GM10248 (cell line): ENCODE measurements at regions not wholly inside any gene's neighbourhood (a gene's known extent, or its start where the extent isn't known, plus 50 kb on each side); places are given as distances from the start of the nearest gene placed in this dataset.

Source experiments
- CTCF ChIA-PET: fragments of 300-600 bp; sonication (Branson Sonifier 250); formaldehyde crosslinking; extraction: SDS; loops from one replicate; lab custom pipeline; 2021; ENCODE audit warnings: antibody characterized with exemption; lab: Yijun Ruan, JAX
- POLR2A ChIA-PET: fragments of 350-650 bp; sonication (Branson Sonifier 250); formaldehyde crosslinking; extraction: SDS; loops from one replicate; lab custom pipeline; 2020; ENCODE audit warnings: antibody characterized with exemption; lab: Yijun Ruan, JAX
- DNase-seq: peaks from one replicate; pipeline ENCODE4 v3.0.0; 2012; ENCODE audit errors: extremely low spot score
- TF ChIP-seq, protein P1 (sequence below): IDR thresholded peaks from 2 replicates; pipeline ENCODE4 v1.5.1; 2012; ENCODE audit warnings: mild to moderate bottlenecking, low read depth; ENCODE audit errors: extremely low read depth, missing control alignments, control extremely low read depth

DNA sequence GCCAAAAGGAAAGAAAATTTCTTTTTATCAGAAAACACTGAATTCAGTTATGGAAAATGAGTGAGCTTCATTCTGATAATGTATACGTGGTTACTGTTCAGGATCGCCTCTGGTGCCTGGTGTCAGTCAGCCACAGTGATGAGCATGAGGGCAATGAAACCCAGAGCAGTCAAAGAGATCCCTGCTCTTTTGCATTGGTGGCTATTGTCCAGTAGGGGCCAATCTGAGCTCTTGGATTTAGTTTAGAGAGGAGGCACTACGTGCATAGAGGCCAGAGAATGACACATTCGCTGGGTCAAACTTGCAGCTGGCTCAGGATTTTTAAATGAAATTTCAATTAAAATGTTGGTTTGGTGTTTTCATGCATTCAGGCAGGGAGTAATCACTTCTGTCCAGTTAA, 522.9 kb downstream of the TMEM182 start:
- ChIA-PET POLR2A (no interaction called here), CTCF (interaction anchor here (1.7 to 2.1 kb wide), 3 partner anchors 11 to 40 kb away, joined by 4 to 5 read pairs (median 4); no protein-coding TSS in a partner anchor)
- TF ChIP-seq, protein P1, sequence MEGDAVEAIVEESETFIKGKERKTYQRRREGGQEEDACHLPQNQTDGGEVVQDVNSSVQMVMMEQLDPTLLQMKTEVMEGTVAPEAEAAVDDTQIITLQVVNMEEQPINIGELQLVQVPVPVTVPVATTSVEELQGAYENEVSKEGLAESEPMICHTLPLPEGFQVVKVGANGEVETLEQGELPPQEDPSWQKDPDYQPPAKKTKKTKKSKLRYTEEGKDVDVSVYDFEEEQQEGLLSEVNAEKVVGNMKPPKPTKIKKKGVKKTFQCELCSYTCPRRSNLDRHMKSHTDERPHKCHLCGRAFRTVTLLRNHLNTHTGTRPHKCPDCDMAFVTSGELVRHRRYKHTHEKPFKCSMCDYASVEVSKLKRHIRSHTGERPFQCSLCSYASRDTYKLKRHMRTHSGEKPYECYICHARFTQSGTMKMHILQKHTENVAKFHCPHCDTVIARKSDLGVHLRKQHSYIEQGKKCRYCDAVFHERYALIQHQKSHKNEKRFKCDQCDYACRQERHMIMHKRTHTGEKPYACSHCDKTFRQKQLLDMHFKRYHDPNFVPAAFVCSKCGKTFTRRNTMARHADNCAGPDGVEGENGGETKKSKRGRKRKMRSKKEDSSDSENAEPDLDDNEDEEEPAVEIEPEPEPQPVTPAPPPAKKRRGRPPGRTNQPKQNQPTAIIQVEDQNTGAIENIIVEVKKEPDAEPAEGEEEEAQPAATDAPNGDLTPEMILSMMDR, result no peak
- no peak for DNase-seq

DNA sequence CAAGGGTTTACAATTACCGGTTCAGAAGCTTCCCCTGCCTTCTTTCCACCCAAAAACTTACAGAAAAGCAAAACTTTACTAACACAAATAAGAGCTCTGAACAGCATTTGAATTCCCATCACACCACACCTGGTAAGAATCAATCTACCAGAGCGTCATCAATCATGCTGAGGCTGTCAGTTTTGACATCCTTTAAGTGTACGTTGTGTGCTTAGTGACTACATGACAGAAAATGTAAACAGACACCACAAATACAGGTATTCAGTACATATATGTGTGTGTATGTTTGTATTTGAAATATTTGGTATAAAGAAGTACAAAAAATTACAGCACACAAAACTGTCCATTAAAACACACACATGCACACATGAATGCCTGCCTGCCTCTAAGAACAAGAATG, 523.5 kb downstream of the TMEM182 start:
- ChIA-PET CTCF (interaction anchor here (1.7 to 2.1 kb wide), 3 partner anchors 12 to 39 kb away, joined by 4 to 5 read pairs (median 4); no protein-coding TSS in a partner anchor), POLR2A (no interaction called here)
- no peak for DNase-seq
- TF ChIP-seq, protein P1, result no peak

DNA sequence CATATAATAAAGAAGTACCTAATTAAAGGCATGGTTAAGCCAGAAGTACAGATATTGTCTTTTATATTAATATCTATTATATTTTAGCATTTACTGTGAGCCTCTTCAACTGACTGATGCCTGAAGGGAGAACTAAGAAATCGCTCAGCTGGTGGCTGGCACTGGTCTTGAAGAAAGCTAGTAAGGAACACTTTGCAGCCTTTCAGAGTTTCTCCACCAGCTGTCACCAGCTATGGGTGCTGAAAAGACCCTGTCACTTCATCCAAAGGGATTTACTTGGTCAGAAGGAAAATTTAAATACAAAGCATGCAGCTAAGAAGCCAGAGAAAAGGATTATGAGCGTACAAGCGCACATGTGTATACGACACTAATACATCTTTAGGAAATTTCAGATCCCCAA, 525.9 kb downstream of the TMEM182 start:
- TF ChIP-seq, protein P1, result no peak
- DNase-seq, result no peak
- ChIA-PET POLR2A (no interaction called here), CTCF (no interaction called here)

DNA sequence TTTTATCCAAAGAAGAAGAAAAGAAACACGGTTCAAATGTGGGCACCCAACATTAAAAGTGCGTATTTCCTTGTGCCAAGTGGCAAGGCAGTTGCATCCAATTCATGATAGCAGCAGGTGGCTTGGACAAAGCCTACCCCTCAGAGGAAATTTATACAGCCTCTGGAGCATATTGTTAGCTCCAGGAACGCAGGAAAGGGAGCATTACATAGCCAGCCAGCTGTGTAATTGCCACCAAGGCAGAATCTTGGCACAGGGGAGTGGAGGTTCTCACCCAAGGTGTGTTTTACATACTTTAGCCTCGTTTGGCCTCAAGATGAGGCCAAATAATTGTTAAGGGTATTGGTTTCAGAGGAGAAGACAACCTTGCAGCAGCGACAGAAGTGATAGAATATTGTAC, 526.9 kb downstream of the TMEM182 start:
- ChIA-PET POLR2A (no interaction called here), CTCF (no interaction called here)
- TF ChIP-seq, protein P1, result no peak
- no peak for DNase-seq

DNA sequence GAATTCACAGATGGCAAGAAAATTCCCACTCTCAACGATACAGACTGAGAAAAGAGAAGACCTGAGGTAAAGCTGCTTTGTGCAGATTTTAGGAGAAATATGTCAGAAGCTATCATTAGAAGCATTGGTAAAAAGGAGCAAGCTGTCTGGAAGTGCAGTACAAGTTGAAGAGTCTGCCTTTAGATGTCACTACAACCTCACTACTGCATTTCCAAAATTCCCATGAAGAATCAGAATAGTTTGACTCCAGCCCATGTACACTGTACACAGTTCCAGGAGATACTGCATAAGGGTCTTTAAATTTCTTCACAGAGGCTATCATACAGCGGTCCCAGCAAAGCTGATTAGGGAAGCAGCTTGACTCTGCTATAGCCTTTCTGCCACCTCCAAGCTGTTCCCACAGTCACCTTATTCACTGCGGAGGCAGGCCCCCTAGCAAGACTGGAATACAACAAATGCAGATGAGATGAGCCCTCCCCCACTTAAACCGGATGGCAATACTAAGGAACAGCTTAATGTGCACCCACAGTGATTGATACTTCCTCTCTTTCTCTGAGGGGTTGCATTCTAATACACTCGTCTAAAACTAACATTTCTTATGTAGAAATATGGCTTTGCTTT, 527.4 kb downstream of the TMEM182 start:
- ChIA-PET POLR2A (no interaction called here), CTCF (no interaction called here)
- TF ChIP-seq, protein P1, result no peak
- DNase-seq, result no peak

DNA sequence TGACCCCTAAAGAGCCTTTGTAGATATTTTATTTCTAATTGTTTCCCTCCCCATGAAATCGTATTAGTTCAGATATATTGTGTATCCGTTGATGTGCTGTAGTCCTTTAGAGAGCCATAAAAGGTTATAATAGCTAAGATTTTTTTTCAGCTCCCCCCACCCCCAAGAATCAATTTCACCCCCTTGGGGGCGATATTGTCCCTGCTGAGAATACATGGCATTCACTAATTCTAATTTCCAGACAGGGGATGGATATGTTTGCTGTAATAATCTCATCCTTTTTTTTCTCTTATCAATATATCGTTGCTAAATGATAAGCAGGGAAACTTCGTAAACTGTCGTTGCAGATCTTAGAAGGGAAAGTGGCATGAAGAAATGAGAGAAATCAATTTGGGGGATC, 530.7 kb downstream of the TMEM182 start:
- ChIA-PET CTCF (no interaction called here), POLR2A (no interaction called here)
- no peak for DNase-seq

More for the DNA sequence above, 530.7 kb downstream of the TMEM182 start:
- TF ChIP-seq, protein P1, result no peak
